RWPE2 (cell line): ENCODE measurements at regions not wholly inside any gene's neighbourhood (a gene's known extent, or its start where the extent isn't known, plus 50 kb on each side); places are given as distances from the start of the nearest gene placed in this dataset.

Source experiments
- ATAC-seq: fragments of 200-7000 bp; cut with Tn5 transposase; 3 replicates; pipeline ENCODE4 v1.9.1; 2021; ENCODE audit warnings: low read depth
- DNase-seq: peaks from one replicate; pipeline ENCODE4 v3.0.0-alpha.2; 2020; ENCODE audit warnings: low spot score
- H3K27ac ChIP-seq: fragments of 450-650 bp; 2 replicates; pipeline ENCODE4 v1.5.1; 2017; ENCODE audit warnings: mild to moderate bottlenecking; ENCODE audit not compliant: poor library complexity, severe bottlenecking
- H3K27me3 ChIP-seq: fragments of 250-450 bp; sonication (Bioruptor Pico); 2 replicates; pipeline ENCODE4 v1.5.1; 2021; ENCODE audit warnings: mild to moderate bottlenecking, moderate library complexity; ENCODE audit not compliant: insufficient read depth, poor library complexity, severe bottlenecking
- H3K36me3 ChIP-seq: fragments of 250-450 bp; sonication (Bioruptor Pico); 2 replicates; pipeline ENCODE4 v1.5.1; 2020; ENCODE audit warnings: low read depth, mild to moderate bottlenecking, moderate library complexity
- H3K4me1 ChIP-seq: fragments of 250-450 bp; sonication (Bioruptor Pico); 2 replicates; pipeline ENCODE4 v1.5.1; 2021; ENCODE audit warnings: mild to moderate bottlenecking, moderate library complexity; ENCODE audit not compliant: insufficient read depth, poor library complexity, severe bottlenecking
- H3K4me3 ChIP-seq: fragments of 250-450 bp; sonication (Bioruptor Pico); 2 replicates; pipeline ENCODE4 v1.5.1; 2021; ENCODE audit warnings: mild to moderate bottlenecking, moderate library complexity; ENCODE audit not compliant: severe bottlenecking
- H3K9me3 ChIP-seq: fragments of 250-450 bp; sonication (Bioruptor Pico); 2 replicates; pipeline ENCODE4 v1.5.1; 2021; ENCODE audit warnings: mild to moderate bottlenecking, moderate library complexity; ENCODE audit not compliant: severe bottlenecking
- CTCF ChIP-seq: fragments of 450-650 bp; IDR thresholded peaks from one replicate; pipeline ENCODE4 v1.5.1; 2017; ENCODE audit warnings: mild to moderate bottlenecking, moderate library complexity; ENCODE audit not compliant: poor library complexity, severe bottlenecking

DNA sequence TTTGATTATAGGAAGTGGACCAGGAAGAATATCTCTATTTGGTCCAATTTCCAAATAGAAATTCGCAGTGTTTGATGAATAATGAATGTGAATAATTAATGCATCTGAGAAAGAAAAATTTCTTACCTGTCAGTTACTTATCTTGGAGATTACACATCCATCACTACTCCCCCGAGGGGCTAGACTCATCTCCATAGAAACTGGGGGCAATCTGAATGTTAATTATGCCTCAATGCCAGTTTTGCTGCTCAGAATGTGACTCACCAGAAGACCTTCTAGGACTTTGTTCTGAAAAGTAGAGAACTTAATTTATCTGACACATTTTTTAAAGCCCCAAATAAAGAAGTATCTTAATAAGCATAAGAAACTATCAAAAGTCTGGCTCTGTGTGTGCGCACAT lies 233.4 kb upstream of the NR4A3 start:
- DNase-seq (no peak), ATAC-seq (no peak)
- Histone ChIP-seq H3K4me3 (no peak overlapping the region), H3K27me3 (no peaks in the 10 kb centered on the region), H3K9me3 (no peaks in the 10 kb centered on the region), H3K27ac (no peak overlapping the region), H3K36me3 (no peaks in the 10 kb centered on the region), H3K4me1 (no peaks in the 10 kb centered on the region)
- TF ChIP-seq CTCF = no peak

- no peak for TF ChIP-seq CTCF
- Histone ChIP-seq H3K27ac (no peak overlapping the region), H3K4me1 (no peaks in the 10 kb centered on the region), H3K36me3 (no peaks in the 10 kb centered on the region), H3K4me3 (no peak overlapping the region), H3K9me3 (no peaks in the 10 kb centered on the region), H3K27me3 (no peaks in the 10 kb centered on the region)
- ATAC-seq (no peak), DNase-seq (no peak)
Observed at GRCh38 chr9:99588747-99589146, 232.9 kb upstream of the NR4A3 start.

DNA sequence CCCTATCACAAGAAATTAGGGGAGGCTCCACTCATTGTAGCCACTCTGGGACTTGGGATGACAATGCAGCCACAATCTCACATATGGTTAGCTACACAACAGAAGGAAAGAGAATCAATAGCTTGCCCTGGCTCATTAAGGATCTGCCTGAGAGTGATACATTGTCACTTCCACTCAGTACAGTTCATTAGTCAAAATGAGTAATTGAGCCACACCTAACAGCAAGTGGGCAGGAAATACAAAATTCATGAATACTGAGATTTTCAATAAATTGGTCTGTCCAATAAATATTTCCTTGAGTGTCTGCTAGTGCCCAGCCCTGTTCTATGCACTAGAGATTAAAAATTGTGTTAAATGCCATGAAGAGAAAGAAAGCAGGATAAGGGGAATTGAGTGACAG lies 231.3 kb upstream of the NR4A3 start:
- Histone ChIP-seq H3K4me1 (no peaks in the 10 kb centered on the region), H3K4me3 (no peak overlapping the region), H3K9me3 (no peaks in the 10 kb centered on the region), H3K27me3 (no peaks in the 10 kb centered on the region), H3K36me3 (no peaks in the 10 kb centered on the region), H3K27ac (no peak overlapping the region)
- DNase-seq = no peak
- ATAC-seq = no peak
- TF ChIP-seq CTCF = no peak

- H3K36me3 ChIP-seq = no peaks in the 10 kb centered on the region
- DNase-seq = no peak
- H3K27ac ChIP-seq = no peak overlapping the region
Observed at GRCh38 chr9:99590840-99591239, 230.8 kb upstream of the NR4A3 start.

DNA sequence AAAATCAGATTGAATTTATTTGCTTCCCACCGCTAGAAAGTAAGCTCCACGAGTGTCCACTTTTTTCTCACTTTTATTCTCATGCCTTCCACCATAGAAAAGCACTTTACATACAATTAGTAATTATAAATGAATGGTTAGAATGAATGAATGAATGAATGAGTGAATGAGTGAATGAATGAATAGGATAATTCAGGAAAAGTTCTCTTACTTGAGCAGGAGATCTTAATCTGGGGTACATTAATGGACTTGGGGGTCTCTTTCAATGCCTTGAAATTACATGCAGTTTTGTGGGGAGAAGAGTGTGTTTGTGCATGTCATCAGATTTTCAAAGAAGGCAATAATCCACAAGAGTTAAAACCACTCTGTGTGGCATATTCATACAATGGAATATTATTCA lies 229.9 kb upstream of the NR4A3 start:
- Histone ChIP-seq H3K4me3 (no peak overlapping the region), H3K36me3 (no peaks in the 10 kb centered on the region), H3K27ac (no peak overlapping the region), H3K4me1 (no peaks in the 10 kb centered on the region), H3K9me3 (no peaks in the 10 kb centered on the region), H3K27me3 (no peaks in the 10 kb centered on the region)
- DNase-seq (no peak), ATAC-seq (no peak)
- no peak for TF ChIP-seq CTCF

More at GRCh38 chr9:99590840-99591239, 230.8 kb upstream of the NR4A3 start:
- Histone ChIP-seq H3K4me1 (no peaks in the 10 kb centered on the region), H3K27me3 (no peaks in the 10 kb centered on the region), H3K9me3 (no peaks in the 10 kb centered on the region), H3K4me3 (no peak overlapping the region)
- ATAC-seq = no peak
- no peak for TF ChIP-seq CTCF
